DMS79 treated with DMSO at 0.1 percent for 48 hours (cell line): ENCODE measurements at regions not wholly inside any gene's neighbourhood (a gene's known extent, or its start where the extent isn't known, plus 50 kb on each side); places are given as distances from the start of the nearest gene placed in this dataset.

ENCODE experiments used
- DNase-seq: peaks from one replicate; lab custom pipeline; 2025; lab: John Stamatoyannopoulos, UW

DNA sequence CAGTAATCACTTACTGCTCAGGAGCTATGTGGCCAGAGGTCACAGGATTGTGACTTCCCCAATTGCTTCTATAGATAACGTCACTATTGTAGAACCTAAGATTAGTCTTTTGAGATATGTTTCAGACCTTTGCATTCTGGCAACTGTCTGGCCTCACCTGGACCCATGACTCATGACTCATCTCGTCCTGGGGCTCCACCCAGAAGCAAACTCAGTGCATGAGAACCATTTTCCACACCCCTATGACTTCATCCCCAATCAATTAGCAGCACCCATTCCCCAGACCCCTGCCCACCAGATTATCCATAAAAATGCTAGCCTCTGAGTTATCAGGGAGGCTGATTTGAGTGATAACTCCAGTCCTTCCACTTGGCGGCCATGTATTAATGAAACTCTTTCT, 186.9 kb downstream of the EMP1 start:
- DNase-seq, result no peak

DNA sequence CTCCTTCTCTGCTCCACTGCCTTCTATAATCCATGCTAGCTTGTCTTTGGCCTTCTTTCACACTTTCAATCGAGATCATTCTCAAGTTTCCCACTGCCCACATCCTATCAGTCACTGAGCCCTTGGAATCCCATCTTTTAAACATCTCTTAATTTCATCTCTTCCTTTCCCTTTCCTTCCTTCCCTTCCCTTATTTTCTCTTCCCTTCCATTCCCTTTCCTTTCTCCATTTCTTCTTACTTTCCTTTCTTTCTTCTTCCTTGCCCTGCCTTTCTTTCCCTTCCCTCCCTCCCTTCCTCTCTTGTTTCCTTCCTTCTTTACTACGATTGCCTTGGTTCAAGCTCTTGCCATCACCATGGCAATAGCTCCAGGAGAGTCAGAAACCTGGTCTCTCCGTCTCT, 183.8 kb downstream of the EMP1 start:
- no peak for DNase-seq

DNA sequence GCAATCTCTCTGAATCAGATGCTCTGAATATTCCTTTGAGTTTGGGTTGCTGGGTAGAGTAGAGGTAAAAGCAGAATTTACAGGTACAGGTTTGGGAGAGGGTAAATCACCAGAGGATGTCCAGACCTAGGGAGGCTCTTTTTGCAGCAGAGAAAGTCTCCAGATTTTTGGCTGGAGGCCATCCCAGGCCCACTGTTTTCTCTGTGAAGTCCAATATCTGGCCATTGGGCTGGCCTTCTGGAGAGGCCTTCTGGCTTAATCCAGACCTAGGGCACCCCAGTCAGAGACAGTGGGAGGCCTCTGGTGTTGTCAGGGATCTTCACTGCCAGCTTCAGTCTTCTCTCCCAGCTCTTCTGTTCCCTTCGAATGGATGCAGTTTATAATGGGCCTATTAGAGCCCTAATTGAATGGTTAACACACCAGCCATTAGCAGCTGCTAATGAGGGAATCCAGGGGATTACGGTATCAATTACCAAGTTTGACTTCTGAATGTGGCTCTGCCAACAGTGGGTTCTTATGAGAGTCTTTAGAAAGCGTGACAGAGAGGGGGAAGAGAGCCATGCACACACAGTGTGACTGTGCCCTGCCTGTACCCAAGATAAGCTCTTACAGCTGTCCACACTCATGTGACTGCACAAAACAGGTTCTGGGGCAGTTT, 183.1 kb downstream of the EMP1 start:
- DNase-seq, result peak; percentile 31

DNA sequence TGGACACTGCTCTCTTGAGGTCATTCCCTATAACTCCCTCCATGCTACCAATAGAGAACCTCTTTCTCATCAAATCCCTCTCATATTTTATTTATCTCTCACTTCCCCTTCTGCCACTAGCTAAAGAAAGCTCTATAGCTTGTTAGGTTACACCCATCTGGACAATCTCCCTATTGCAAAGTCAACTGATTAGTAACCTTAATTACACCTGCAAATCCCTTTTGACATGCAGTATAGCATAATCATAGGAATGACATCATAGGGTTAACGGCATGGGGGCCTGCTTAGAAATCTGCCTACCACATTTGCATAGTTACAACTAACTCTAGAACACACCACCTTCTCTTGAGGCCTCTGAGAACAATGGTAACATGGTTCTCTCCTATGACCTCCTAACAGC, 181.2 kb downstream of the EMP1 start:
- no peak for DNase-seq

DNA sequence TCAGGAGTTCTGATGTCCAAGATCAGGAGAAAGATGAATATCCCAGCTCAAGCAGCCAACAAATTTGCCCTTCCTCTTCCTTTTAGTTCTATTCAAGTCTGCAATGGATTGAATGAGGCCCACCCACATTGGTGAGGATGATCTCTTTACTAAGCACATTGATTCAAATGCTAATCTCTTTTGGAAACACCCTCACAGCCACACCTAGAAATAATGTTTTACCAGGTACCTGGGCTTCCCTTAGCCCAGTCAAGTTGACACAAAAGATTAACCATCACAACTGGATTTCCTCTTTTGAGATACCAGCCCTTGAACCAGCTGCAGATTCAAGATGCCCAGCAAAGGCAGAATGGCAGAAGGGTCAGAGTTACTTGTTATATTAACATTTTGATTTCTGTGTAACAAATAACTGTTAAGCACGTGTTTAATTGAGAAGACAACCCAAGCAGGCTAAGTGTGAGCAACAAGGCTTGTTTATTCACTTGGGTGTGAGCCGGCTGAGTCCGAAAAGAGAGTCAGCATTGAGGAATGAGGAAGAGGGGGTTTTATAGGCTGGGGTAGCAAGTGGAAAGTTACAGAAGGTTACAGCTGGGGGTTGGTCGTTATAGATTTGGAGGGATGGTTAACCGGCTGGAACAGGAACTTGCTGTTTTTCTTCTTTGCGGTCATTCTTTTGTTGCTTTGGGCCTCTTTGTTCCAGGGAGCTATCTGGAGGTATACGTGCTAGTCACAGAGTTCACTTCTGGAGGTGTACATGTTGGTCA, 180.3 kb downstream of the EMP1 start:
- no peak for DNase-seq

DNA sequence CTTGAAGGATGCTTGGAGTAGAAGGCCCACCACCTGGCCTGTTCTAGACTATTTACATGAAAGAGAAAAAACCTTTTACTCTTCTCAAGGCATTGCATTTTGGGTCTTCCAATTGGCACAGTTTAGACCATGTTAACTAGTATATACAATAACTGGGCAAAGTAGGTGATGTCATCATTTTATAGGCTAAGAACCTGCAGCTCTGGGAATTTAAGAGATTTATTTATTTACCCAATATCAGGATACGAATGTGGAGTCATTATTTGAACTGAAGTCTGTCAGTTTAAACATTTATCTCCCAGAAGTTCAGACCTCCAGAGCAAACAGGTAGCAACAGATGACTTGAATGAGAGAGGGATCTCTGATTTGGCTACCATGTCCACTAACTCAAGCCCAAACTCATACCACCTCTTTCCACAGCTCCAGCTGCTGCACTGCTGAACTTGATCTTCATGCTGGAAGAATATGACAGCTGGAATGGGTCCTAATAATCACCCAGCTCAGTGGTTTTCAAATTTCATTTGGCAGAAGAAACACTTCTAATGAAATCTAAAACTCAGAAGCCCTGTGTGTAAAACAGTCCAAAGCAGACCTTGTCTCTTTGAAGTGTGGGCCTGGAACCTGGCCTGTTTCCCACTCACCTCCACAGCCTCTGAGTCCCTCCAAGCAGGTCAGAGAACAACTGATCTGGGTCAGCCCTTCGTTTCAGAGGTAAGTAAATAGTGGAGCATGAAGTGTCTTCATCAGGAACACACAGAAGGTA, 179.2 kb downstream of the EMP1 start:
- peak; percentile 88 for DNase-seq

DNA sequence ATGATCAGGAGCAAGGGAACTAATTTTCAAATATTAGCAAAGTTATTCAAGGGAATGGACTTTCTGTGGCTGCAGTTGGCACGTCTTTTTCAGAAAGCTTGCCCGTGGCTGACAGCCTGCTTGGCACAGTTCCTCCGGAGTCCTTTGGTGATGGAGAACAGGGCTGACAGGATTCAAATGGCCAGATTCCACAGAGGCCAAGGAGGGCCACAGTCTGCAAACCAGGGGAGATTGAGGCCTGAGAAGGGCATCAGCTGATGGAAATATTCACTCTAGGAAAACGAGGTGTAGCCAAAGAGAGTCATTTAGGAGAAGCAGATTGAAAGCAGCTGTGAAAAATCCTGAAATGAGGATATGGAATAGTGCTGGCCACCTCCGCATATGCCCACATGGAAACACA, 178.3 kb downstream of the EMP1 start:
- no peak for DNase-seq

DNA sequence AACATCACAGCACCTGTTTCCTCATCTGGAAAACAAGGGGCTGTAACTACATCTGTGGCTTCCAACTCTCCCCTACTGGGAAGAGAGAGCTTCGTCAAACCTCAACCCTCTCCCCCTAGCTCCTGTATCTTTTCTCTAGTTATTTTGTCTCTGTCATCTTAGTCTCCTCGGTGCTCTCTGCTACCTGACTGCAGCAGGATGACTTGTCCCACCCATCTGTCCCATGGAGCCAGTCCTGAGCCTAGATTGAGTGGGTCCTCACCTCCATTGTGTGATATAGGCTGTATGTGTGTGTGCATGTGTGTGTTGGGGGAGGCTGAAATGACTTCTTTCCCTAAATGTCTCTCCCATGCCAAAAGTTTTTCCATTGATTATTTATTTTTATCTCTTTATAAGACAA, 177.3 kb downstream of the EMP1 start:
- no peak for DNase-seq

DNA sequence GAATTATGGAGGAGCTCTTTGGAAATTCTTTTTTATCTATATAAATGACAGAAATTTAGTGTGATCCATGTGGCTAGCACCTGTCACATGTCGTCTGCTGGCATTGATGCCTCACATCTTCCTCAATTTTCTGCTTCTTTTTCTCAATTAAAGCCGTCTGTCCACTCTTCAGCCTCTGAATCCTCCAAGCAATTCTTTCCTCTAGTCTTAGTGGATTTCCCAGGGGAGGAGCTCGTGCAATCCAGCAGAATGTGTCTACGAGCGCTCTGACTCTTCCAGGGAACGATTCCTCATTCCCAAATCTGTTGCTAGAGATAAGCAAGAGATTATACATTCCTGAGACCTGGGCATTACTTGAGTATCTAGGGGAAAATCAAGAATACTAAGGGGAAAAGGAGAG, 176.6 kb downstream of the EMP1 start:
- DNase-seq, result no peak

DNA sequence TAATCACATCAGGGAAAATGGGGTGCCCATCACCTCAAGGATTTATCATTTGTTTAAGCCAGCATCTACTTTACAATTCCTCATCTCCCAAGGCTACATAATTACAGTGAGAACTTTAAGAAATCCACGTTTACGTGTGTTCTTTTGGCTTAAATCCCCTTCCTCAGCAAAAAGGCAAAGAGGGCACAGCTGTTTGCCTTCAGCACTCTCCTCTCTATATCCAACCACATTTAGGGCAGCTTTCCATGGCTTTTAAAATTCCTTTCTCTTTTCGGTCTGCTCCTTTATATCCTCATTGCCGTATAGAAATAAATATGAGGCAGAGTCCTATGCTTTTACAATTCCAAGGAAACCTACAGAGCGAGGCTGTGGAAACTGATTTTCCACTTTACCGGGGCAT, 175.9 kb downstream of the EMP1 start:
- no peak for DNase-seq

DNA sequence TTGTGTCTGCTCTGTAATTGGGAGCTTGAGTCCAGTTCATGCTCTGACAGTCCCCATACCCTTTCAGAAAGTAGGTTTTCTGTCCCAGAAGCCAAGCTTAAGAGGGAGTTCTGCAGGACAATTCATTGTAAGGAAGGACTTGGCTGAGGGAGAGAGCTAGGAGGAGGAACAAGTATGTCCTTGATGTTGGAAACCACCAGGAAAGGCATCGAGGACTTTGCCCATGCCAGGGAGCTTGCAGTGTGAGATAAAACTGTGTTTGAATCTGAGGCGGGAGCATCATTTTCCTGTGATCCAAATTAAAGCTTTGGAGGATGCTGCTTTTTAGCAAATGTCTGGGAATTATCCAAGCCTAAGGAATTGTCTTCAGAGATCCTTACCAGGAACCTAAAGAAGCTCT, 175.3 kb downstream of the EMP1 start:
- peak; percentile 18 for DNase-seq

DNA sequence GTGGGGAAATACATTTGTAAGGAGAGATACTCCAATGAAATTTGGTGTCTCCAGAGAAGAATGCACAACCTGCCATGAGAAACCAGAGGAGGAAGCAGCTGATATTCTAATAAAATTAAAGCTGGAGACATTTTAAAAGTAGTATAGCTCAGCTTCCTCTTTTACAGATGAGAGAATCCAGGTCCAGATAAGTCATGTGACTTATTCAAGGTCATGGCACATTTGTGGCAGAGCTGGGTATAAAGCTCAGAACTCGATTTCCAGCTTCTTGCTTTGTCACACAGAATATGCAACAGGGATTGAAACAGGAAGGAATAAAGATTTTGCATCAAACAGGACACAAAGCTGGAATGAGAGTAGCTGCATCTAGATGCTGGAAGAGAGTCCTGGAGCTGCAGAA, 174.8 kb downstream of the EMP1 start:
- no peak for DNase-seq

DNA sequence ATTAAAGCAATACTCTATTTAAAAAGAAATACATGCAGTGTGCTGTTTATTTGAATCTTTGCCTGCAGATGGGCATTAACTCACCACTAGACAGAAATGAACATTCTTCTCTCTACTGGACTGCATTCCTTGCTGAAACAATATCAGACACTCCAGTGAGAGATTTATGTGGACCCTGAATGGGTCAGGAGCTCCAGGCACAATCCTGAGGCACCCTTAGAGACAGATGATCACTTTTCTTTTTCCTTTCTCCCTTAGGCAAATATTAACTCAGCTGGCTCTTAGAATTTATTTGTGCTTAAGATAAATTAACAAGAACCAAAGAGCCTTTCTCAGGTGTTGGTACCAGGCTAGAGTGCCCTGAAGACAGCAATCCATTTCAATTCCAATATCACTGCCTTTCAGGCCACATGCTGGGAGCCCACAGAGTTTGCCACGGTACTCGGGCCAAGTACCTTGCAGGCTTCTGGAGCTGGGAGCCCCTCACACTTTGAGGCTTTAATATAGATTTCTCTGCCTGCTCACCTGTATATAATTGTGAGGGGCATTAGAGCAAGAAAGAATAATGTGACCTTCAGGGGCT, 173.0 kb downstream of the EMP1 start:
- DNase-seq, result peak; percentile 99

DNA sequence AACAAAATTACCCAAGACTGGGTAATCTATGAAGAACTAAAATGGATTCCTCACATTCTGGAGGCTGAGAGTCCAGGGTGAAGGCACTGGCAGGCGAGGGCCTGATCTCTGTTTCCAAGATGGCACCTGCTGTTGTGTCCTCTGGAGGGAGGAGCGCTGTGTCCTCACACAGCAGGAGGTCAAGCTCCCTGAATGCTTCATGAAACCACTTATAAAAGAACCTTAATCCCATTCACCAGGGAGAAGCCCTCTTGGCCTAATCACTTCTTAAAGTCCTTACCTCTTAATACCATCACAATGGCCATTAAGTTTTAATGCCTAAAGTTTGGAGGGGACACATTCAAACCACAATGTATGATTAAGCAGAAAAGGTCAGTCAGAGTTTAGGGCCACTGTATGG, 172.4 kb downstream of the EMP1 start:
- DNase-seq, result peak; percentile 95

DNA sequence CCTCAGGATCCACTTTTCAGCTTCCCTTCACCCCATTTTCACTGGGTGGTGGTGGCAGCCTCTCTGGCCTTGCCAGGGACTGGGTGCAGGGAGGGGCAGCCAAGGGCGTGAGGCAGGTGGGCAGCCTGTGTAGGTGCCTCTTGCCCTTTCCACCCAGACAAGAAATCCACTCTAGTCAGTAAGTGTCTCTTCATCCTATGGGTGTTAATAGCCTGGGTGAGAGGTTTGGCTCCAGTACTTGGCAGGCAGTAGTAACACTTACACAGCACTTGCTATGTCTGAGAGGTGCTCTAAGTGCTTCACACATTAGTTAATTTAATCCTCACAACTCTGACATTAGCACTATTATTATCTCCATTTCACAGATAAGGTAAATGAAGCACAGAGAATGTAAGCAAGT, 171.9 kb downstream of the EMP1 start:
- DNase-seq, result peak; percentile 88

DNA sequence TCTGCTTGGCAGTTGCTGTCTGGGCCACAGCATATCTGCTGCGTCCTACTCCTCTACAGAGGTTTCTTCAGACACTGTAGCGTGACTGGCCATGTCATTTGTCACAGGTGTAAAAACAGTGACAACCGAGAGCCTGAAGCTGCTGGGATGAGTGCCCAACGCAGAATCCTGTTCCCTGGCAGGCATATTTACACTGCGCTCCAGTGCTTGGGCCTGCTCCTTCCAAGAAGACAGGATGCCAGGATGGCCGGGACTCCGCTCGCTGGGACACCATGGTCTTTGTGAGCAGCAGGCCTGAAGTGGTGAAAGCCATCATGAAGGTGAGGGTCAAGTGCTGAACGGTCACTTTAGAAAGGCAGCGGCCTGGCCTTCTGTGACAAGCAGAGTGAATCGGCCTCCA, 171.4 kb downstream of the EMP1 start:
- peak; percentile 68 for DNase-seq

DNA sequence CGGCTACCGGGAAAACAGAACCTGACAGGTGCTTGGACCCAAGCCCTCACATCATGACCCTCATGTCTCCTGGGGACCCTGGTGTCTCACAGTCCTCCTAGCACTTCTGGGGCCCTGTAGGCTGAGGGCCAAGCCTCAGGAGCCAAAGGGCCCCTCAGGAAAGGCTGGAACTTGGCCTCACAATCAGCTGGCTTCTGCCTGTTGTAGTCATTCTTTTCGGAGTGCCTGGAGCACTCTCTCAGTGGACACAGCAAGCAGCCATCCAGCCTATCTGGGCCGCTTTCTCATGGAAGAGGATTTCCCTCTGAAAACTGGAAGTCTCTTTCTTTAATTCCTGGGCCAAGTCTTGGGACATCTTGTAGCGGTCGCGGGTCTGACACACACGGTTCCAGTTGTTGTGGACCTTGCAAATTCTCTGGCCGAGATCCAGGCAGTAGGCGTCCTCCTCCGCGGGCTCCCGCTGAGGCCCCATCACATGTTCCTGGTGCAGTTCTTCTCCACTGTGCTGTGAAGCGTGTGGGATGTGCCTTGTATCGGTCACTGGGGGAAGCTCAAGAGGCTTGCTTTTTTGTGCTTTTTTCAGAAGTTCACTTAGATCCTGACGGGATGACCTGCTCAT, 169.3 kb downstream of the EMP1 start:
- DNase-seq, result no peak

DNA sequence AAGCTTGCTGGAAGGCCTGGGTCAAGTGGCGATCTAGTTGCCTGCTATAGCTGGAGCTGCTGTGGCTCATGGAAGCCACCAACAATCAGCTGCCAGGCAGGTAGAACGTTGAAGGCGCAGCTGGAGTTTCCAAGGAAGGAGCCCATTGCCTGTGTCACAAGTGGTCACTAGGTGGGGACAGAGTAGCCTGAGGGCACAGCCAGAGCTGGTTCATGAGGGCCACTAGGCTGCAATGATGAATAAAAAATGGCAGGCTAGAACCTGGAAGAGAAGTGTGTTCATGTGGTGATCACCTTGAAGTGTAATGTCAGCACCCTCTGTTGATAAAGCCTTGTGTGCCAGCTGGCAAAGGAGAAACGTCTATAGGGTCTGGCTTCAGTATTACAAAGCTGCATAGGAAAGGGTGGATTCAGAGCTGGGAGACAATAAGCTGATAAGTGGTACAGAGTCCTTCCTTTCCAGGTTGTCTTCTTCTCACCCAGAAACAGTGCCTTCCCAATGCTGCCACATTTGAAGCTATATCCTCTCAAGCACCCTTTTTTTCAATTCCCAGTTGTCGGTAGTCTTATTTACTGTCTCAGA, 165.8 kb downstream of the EMP1 start:
- no peak for DNase-seq

DNA sequence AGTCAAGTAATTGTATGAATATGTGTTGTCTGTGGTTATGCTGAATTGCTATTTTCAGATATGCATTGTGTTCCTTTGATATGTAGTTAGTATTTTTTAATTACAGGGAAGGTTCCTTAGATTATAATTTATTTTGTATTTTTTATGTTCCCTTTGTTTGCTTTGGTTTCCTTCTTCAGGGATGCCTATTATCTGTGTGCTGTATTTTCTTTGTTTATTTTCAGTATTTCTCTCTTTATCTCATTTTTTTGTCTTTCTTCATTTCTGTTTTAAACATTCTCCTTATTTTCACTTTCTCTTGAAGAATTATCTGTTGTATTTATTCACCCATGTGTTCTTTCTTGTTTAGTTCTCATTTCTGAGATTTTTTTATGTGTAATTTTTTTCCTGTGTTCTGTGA, 163.1 kb downstream of the EMP1 start:
- no peak for DNase-seq

DNA sequence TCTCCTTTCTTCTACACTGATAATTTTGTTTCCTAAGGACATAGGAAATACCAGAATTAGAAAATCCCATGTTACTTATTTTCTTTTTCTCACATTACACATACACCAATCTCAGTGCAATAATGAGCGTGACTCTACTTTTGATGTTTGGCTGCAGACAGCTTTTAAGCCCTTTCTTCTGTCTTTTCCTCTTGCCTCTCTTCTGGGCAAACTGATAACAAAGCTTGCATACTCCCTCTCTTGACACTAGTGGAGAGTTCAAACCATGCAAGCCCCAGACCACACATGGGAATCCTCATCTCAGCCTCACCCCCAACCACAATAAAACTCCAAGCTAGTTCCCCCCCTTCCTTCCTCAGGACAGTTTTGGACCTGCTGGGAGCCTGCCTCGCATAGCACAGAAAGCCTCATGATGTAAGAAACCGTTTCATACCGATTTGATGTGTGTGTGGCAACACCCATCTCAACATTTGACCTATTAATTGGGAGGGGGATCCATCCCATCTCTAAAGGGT, 161.9 kb downstream of the EMP1 start:
- no peak for DNase-seq

DNA sequence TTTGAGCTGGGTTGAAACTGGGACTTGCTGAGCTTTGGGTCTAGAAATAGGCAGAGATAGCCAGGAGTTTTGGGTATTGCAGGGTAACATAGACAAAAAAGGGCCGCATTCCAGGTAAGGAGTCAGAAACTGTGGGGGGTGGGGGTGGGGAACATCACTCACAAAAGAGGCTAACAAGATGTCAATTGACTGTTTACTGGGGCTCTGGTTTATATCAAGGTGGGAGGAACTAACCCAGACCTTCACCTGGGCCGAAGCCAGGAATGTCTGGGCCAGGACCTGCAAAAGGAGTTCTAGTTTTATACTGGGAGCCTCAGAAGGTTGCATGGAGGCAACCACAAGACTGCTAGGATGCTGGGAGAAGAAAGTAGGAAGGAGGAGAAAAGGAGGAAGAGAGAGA, 154.4 kb downstream of the EMP1 start:
- DNase-seq, result no peak

DNA sequence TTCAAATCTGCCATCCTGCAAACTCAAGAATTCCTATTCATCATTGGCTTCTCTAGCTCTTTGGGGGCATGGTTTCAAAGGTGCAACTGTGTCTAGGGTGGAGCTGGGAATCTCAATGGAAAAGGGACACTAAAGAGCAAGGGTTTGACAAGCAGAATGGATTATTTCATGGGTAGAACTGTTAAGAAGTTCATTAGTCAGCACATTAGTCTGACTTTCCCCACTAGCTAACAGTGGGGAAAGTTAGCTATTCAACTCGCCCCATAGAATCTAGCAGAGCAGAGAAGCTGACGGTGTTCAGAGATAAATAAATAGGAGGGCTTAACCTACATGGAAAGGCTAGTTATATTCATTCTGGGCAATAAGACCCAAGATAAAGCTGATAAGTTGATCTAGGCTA, 153.9 kb downstream of the EMP1 start:
- no peak for DNase-seq
